ENCODE measurements at regions not wholly inside any gene's neighbourhood (a gene's known extent, or its start where the extent isn't known, plus 50 kb on each side); places are given as distances from the start of the nearest gene placed in this dataset.

- TF ChIP-seq CTCF (IDR thresholded peaks at IDR 0.05; ENCODE audit: low read depth, low read length, missing control alignments) = no peak
- DNase-seq (ENCODE audit: low read depth) = no peak
- H3K4me3 ChIP-seq (ENCODE audit: low read depth, low read length) = no peak overlapping the region
Observed at GRCh38 chr13:39110518-39111097, 72.4 kb downstream of the NHLRC3 start.

GRCh38 chr13:39111145-39111544, 72.9 kb downstream of the NHLRC3 start:
- no peak for DNase-seq (ENCODE audit: low read depth)
- no peak for TF ChIP-seq CTCF (IDR thresholded peaks at IDR 0.05; ENCODE audit: low read depth, low read length, missing control alignments)
- H3K4me3 ChIP-seq (ENCODE audit: low read depth, low read length) = no peak overlapping the region

GRCh38 chr13:39119422-39119821, 81.2 kb downstream of the NHLRC3 start:
- TF ChIP-seq CTCF (IDR thresholded peaks at IDR 0.05; ENCODE audit: low read depth, low read length, missing control alignments) = no peak
- no peak for DNase-seq (ENCODE audit: low read depth)
- no peak overlapping the region for H3K4me3 ChIP-seq (ENCODE audit: low read depth, low read length)

- H3K4me3 ChIP-seq (ENCODE audit: low read depth, low read length) = no peak overlapping the region
- TF ChIP-seq CTCF (IDR thresholded peaks at IDR 0.05; ENCODE audit: low read depth, low read length, missing control alignments) = no peak
- DNase-seq (ENCODE audit: low read depth) = no peak
Observed at GRCh38 chr13:39123578-39123977, 85.3 kb downstream of the NHLRC3 start.

- no peak for TF ChIP-seq CTCF (IDR thresholded peaks at IDR 0.05; ENCODE audit: low read depth, low read length, missing control alignments)
- DNase-seq (ENCODE audit: low read depth) = no peak
- no peak overlapping the region for H3K4me3 ChIP-seq (ENCODE audit: low read depth, low read length)
Observed at GRCh38 chr13:39129213-39129612, 91.0 kb downstream of the NHLRC3 start.

GRCh38 chr13:39130301-39130700, 92.0 kb downstream of the NHLRC3 start:
- TF ChIP-seq CTCF (IDR thresholded peaks at IDR 0.05; ENCODE audit: low read depth, low read length, missing control alignments) = no peak
- H3K4me3 ChIP-seq (ENCODE audit: low read depth, low read length) = no peak overlapping the region
- no peak for DNase-seq (ENCODE audit: low read depth)

Measured in GM12864 (cell line).